GM19438 (cell line): ENCODE measurements at regions not wholly inside any gene's neighbourhood (a gene's known extent, or its start where the extent isn't known, plus 50 kb on each side); places are given as distances from the start of the nearest gene placed in this dataset.
"Not testable (repeated sequence)": the region's sequence is repeated elsewhere in the genome, so short reads cannot be mapped to it uniquely, and the experiment has no call there.

Experiments used
- ATAC-seq: cut with Tn5 transposase; IDR thresholded peaks from one replicate; pipeline ENCODE4 v1.9.1; 2021; ENCODE audit warnings: low read depth; ENCODE audit not compliant: unreplicated experiment

GRCh38 chr10:78441694-78442093, 408.0 kb downstream of the RPS24 start:
- no peak for ATAC-seq

DNA sequence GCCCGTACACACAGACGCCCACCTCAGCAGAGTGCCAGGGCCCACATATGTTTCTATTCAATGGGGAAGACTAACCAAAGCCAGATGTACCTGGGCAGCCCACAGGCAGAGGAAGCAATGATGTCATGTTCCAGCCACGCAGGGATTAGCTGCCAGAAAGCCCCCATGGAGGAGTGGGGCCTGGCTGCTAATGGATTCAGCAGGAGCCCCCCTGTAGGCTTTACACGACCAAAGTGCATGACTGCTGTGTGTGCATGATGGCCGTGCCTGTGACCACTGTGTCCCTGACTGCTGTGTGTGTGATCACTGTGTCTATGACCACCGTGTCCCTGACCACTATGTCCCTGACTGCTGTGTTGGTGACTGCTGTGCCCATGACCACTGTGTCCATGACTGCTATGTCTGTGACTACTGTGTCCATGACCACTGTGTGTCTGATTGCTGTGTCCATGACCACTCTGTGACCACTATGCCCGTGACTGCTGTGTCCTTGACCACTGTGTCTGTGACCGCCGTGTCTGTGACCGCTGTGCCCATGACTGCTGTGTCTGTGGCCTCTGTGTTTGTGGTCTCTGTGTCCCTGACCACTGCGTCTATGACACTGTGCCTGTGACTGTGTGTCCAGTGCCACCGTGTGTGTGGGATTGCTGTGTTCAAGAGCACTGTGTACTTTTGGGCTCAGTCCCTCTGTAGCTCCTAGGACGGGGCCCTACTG, 409.3 kb downstream of the RPS24 start:
- no peak for ATAC-seq

GRCh38 chr10:78443900-78444571, 410.4 kb downstream of the RPS24 start:
- no peak for ATAC-seq

DNA sequence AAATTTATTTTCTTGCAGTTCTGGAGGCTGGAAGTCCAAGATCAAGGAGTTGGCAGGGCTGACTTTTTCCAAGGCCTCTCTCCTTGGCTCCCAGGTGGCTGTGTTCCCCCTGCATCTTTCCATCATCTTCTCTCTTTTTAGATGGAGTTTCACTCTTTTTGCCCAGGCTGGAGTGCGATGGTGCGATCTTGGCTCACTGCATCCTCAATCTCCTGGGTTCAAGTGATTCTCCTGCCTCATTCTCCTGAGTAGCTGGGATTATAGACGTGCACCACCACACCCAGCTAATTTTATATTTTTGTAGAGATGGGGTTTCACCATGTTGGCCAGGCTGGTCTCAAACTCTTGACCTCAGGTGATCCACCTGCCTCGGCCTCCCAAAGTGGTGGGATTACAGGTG, 411.1 kb downstream of the RPS24 start:
- ATAC-seq: not testable (repeated sequence)

DNA sequence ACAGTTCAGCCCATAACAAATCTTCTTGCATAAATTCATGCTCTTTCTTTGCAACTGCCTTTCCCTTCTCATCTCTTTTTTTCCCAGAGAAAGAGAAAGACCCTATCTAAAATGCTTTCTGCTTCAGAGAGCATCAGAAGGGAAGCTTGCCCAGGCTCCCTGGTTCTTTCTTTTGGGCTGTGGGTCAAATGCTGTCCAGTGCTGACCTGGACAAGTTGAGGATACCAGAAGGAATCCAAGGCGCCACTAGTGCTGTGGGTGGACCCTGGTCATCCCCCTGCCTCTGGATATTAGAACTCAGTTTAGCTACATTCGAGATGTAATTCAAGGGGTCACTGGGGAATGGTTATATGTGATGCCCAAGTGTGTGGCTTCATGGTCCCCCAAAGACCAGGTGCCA, 411.6 kb downstream of the RPS24 start:
- ATAC-seq: no peak

- ATAC-seq: no peak
These were observed 414.8 kb downstream of the RPS24 start for GRCh38 chr10:78448470-78448869.

DNA sequence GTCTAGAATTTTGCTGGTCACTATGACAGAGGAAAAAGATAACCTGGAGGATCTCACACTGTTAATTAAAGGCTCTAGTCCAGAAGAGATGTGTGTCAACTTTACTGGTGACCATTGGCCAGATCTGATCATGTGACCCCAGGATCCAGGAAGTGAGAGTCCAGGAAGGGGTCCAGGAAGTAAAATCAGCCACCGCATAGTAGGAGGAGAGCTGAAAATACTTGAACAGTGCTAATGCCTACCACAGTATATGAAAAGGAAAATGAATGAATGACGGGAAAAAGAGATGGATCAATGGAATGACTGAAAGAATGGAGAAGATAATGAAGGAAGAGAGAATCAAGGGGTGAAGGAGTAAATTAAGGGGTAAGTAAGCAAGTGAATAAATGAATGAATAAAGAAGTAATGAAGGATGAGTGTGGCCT, 415.3 kb downstream of the RPS24 start:
- ATAC-seq: no peak

DNA sequence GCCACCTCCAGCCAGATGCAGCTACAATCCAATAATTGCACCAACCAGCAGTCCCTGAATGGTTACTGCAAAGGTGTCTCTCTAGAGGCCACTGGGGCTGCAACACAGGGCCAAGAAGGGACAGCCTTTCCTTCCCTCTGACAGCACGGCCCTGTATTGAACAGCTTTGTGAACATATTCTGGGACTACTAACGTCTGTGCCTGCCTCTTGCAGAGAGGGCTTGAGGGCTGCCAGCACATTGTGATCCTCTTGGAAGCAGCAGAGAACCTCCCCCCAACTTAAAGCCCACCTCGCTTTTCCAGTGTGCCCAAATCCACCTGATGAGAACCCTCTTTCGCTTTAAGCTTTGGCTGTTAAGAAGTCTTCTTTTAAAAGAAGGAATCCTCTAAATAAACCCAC, 415.9 kb downstream of the RPS24 start:
- no peak for ATAC-seq

DNA sequence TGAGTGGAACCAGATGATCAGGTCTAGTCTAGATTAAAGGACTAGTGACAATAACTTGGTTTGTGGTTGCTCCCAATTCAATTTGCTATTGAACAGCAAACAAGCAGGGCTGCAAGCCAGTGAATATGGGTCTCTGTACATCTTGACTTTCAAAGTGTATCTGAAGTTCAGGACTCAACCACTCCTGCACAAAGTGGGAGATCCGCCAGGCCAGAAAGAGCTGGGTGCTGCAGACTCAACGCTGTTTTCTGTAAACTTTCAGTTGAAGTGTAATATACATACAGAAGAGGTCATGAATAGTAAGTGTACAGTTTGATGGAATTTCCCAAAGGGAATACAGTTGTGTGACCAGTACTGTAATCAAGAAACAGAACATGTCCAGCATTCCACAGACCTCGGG, 416.6 kb downstream of the RPS24 start:
- ATAC-seq: no peak

DNA sequence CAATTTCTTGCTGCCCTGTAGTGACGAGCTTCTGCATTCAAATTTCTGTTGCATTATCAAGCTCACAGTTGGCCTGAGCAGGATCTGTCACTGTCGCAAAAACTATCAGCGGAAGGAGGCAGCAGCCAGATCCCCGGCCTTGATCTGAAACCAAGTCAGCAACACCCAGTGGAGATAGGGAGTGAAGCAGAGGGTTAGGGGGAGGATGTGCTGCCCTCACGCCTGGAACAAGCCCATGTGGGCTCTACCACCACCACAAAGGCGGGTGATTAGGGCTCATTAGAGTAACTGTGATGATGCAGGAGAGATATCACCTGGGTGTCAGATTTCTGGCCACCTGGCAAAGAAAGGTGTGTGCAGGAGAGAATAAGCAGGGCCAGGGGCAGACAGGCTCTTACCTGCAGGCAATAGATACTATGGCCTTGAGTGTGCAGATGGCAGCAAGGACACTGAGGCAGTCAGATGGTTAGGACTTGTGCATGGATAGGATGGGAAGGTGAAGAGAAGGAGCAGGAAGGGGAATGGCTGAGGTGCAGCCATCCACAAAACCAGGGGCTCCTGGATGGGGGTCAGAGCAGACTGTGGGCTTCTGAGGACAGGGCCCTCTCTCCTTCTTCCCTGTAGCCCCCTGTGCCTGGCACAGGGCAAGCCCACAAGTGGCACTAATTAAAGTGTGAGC, 417.3 kb downstream of the RPS24 start:
- no peak for ATAC-seq

DNA sequence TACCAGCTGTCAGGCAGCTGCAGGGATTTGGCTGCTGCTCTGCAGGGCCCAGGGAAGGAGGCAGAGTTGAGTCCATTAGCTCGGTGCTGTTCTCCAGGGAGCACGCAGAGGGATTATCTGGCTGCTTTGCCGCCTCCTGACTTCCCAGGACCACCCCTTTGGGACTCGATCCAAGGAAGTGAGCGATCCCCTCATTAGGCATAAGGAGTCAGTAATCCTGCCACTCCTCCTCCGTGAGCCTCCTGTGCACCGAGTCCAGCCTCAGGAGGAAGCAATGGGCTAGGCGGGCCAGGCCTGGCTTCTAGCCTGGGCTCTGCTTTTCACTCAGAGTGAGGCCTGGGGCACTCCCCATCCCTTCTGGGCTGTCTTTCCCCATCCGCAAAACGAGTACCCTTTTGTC, 417.9 kb downstream of the RPS24 start:
- no peak for ATAC-seq

DNA sequence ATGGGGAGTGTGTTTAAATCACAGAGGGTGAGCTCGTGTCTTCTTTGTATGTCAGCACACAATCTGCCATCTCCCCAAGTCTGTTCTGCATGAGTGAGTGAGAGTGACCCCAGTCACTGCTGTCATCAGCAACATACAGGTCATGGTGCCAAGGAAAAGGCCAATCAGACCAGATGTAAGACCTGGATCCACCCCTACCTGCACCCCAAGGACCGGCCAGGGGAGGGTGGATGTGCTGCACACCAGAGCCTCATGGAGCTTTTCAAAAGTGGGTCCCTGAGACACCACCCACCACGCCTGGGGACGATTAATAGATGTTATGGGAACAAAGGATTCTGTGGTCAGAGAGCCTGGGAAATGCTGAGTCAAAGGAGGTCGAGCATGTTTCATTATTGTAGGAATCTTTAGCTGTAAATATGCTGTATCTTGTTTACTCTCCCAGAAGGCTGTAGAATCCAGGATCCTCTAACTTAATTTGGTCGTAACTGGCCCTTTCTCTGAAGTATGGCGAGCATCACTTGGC, 420.5 kb downstream of the RPS24 start:
- no peak for ATAC-seq

DNA sequence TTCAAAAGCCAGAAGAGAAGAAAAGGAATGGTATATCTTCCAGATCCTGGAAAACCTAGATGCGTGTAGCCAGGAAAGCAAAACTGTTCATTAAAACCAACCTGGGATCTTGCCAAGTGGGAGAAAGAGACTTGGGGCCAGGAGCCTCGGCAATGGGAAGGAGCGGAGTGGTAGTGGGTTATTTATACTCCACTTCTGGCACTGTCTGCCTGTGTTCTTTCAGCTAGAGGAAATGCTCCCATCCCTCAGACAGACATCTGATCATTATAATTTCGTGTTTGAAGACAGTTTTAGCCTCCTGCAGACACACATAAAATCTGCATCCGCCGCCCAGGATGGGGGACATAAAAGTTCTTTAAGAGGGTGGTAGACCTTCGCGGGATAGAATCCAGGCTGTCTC, 421.6 kb downstream of the RPS24 start:
- ATAC-seq: no peak

DNA sequence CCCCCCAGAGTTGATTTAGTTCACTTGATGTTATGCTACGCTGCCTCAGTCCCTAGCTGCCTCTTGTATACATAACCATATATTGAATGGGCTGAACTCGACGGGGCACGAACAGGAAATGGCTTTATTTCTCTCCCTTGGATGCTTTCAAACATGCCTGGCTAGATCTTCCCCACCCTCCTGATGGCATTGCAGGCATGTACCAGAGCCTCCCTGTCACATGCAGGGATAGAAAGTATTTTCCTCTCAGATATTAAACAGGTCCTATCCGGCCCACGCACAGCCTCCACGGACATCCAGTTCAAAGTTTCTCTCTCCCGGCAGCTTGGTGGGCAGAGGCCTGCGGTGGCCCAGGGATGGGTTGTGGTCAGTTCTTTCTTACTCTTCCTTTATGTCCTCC, 422.1 kb downstream of the RPS24 start:
- no peak for ATAC-seq

DNA sequence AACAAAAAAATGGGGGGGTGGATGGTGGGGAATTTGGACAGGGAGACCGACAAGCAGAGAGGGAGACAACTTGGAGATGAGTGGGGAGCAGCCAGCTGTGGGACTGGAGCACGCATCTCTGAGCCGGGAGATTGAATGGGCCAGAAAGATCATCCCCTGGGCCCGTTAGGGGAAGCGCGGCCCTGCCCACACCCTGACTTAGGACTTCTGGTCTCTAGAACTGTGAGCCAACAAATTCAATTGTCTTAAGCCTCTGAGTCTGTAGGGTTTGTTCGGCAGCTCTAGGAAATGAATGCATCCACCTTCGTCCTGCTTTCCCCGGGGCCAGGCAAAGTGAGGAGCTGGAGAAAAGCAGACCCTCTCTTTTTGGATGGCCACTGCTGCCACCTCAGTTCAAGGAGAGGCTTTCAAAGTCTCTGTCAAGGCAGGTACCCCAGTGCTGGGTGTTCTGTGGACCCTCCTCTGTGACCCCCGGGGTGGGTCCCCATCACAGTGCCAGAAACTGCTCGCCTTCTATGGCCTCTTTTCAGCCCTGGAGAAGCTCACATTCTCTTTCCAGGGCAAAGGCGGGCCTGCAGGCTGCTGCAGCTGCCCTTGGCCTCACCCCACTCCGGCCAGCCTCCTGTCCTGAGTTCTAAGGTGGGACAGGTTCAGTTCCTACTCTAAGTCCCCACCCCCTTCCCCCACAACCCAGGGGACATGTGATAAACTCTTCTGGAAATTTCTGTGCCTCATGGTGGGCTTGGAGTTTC, 423.2 kb downstream of the RPS24 start:
- ATAC-seq: no peak

DNA sequence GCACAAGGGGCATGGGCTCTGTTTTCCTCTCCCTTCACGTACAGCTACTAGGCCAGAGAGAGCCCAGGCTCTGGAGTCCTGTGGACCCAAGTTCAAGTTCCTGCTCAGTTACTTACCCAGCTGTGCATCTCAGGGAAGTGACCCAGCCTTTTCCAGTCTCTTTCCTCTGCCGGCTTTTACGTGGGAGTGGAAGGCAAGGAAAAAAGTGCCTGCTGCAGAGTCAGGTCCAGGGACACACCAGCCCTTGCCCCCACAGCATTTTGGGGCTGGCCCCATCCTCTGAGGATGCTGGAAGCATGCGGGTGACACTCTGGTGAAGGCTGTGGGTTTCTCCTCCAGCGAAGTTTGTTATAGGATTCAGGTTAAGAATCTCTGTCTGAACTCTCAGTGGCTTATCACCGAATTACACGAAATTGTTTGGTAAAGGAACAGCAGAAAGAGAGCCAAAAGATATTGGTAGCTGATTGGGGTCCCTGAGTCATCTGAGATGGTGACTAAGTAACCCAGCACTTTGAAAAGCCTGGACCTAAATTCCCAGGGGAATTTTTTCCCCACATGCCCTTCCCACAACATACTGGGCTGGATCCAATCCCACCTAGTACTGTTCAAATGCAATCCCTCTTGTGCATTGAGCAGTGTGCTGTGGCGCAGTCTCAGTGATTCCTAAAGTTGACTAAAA, 424.3 kb downstream of the RPS24 start:
- no peak for ATAC-seq

- no peak for ATAC-seq
These were observed 425.4 kb downstream of the RPS24 start for GRCh38 chr10:78458983-78459638.

- ATAC-seq: no peak
These were observed 426.0 kb downstream of the RPS24 start for GRCh38 chr10:78459639-78460037.

GRCh38 chr10:78460204-78460603, 426.5 kb downstream of the RPS24 start:
- no peak for ATAC-seq

GRCh38 chr10:78461333-78461732, 427.7 kb downstream of the RPS24 start:
- no peak for ATAC-seq
